ENCODE measurements at regions not wholly inside any gene's neighbourhood (a gene's known extent, or its start where the extent isn't known, plus 50 kb on each side); places are given as distances from the start of the nearest gene placed in this dataset.

- no peak for DNase-seq
- H2AFZ ChIP-seq (ENCODE audit: low read depth), result no peak overlapping the region
These were observed 260.0 kb downstream of the PIK3R1 start for GRCh38 chr5:68475476-68475983.

DNA sequence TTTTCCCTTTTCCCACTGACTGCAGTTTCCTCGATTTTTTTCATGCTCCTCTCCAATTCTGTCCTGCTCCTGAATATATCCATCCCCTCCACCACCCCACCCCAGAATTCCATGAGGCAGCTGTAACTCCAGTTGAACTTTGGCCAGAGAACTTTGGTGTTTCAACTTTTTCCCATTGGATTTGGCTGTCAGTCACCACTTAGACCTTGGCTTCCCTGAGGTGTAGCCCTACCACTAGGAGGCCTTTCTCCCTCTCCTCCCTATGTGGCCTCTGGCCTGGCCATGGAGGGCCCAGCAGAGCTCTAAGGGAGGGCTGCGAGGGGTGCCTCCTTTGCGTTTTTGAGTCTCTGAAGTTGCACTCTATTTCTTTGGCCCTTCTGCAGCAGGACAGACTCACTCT, 261.3 kb downstream of the PIK3R1 start:
- POLR2A ChIA-PET, result no interaction called here
- CTCF ChIA-PET, result interaction anchor here (2.0 kb wide), 1 partner anchor 16 kb away, joined by 4 read pairs; no protein-coding TSS in a partner anchor
- WGBS (ENCODE audit: low lambda C conversion rate), result 19% methylated on average over 1 of the region's 3 CpGs

More at GRCh38 chr5:68475476-68475983, 260.0 kb downstream of the PIK3R1 start:
- ChIA-PET POLR2A (no interaction called here), CTCF (interaction anchor here (2.0 kb wide), 1 partner anchor 15 kb away, joined by 4 read pairs; no protein-coding TSS in a partner anchor)
- Histone ChIP-seq H3K36me3 (replicated peaks in 1 of 2; ENCODE audit: control insufficient read depth in 1 of 2, insufficient read depth in 2 of 2, low read length in 1 of 2) (no peaks in the 10 kb centered on the region), H3K27ac (ENCODE audit: low read depth in 2 of 2, low read length in 1 of 2) (no peak overlapping the region), H3K4me3 (ENCODE audit: low read depth in 2 of 2, low read length in 1 of 2) (no peak overlapping the region), H3K9me3 (no peaks in the 10 kb centered on the region), H3K9ac (no peak overlapping the region), H3K27me3 (ENCODE audit: insufficient read depth) (no peaks in the 10 kb centered on the region), H3K4me1 (ENCODE audit: control insufficient read depth in 1 of 2, insufficient read depth in 2 of 2, low read depth in 1 of 2, low read length in 1 of 2) (no peaks in the 10 kb centered on the region), H3K4me2 (no peak overlapping the region), H3K9me2 (no peaks in the 10 kb centered on the region), H3F3A (replicated peaks; ENCODE audit: insufficient read depth) (no peaks in the 10 kb centered on the region), H3K79me2 (ENCODE audit: insufficient read depth) (no peaks in the 10 kb centered on the region), H4K20me1 (ENCODE audit: insufficient read depth) (no peaks in the 10 kb centered on the region)
- WGBS (ENCODE audit: low lambda C conversion rate), result 59% methylated on average over 7 of the region's 7 CpGs
- TF ChIP-seq MEF2A (IDR thresholded peaks at IDR 0.05; ENCODE audit: borderline replicate concordance, low read depth) (no peak), NRF1 (IDR thresholded peaks at IDR 0.05; ENCODE audit: low read depth, low read length) (no peak), MAX (IDR thresholded peaks at IDR 0.05; ENCODE audit: low read depth) (no peak), RCOR1 (IDR thresholded peaks at IDR 0.05; ENCODE audit: low read length) (no peak), FOXM1 (IDR thresholded peaks at IDR 0.05; ENCODE audit: low read depth) (no peak), RAD21 (IDR thresholded peaks at IDR 0.05; ENCODE audit: low read length) (no peak)
- TF ChIP-seq, protein P1, sequence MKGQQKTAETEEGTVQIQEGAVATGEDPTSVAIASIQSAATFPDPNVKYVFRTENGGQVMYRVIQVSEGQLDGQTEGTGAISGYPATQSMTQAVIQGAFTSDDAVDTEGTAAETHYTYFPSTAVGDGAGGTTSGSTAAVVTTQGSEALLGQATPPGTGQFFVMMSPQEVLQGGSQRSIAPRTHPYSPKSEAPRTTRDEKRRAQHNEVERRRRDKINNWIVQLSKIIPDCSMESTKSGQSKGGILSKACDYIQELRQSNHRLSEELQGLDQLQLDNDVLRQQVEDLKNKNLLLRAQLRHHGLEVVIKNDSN (IDR thresholded peaks at IDR 0.05; ENCODE audit: borderline replicate concordance, low read depth), result no peak
- TF ChIP-seq, protein P2, sequence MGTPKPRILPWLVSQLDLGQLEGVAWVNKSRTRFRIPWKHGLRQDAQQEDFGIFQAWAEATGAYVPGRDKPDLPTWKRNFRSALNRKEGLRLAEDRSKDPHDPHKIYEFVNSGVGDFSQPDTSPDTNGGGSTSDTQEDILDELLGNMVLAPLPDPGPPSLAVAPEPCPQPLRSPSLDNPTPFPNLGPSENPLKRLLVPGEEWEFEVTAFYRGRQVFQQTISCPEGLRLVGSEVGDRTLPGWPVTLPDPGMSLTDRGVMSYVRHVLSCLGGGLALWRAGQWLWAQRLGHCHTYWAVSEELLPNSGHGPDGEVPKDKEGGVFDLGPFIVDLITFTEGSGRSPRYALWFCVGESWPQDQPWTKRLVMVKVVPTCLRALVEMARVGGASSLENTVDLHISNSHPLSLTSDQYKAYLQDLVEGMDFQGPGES (IDR thresholded peaks at IDR 0.05; ENCODE audit: low read depth, low read length), result no peak
- TF ChIP-seq, protein P3, sequence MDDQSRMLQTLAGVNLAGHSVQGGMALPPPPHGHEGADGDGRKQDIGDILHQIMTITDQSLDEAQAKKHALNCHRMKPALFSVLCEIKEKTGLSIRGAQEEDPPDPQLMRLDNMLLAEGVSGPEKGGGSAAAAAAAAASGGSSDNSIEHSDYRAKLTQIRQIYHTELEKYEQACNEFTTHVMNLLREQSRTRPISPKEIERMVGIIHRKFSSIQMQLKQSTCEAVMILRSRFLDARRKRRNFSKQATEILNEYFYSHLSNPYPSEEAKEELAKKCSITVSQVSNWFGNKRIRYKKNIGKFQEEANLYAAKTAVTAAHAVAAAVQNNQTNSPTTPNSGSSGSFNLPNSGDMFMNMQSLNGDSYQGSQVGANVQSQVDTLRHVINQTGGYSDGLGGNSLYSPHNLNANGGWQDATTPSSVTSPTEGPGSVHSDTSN (IDR thresholded peaks at IDR 0.05), result no peak

More for the DNA sequence above, 261.3 kb downstream of the PIK3R1 start:
- no peak overlapping the region for H3K9ac ChIP-seq
- no peaks in the 10 kb centered on the region for H3K36me3 ChIP-seq (replicated peaks in 1 of 2; ENCODE audit: control insufficient read depth in 1 of 2, insufficient read depth in 2 of 2, low read length in 1 of 2)
- no peak overlapping the region for H3K4me3 ChIP-seq (ENCODE audit: low read depth in 2 of 2, low read length in 1 of 2)
- DNase-seq, result no peak
- peaks cover 0 to 2% of the 10 kb centered on the region in 2 experiments; a peak in 1 of 4 replicates for H3K4me1 ChIP-seq (ENCODE audit: control insufficient read depth in 1 of 2, insufficient read depth in 2 of 2, low read depth in 1 of 2, low read length in 1 of 2)
- no peak overlapping the region for H3K4me2 ChIP-seq
- H3K79me2 ChIP-seq (ENCODE audit: insufficient read depth), result no peaks in the 10 kb centered on the region
- TF ChIP-seq MAX (IDR thresholded peaks at IDR 0.05; ENCODE audit: low read depth) (no peak), CTCF (IDR thresholded peaks at IDR 0.05) (peak; percentile 12; the same call in 1 of the 2 replicates)
- H3K27me3 ChIP-seq (ENCODE audit: insufficient read depth), result no peaks in the 10 kb centered on the region
- H3K27ac ChIP-seq (ENCODE audit: low read depth in 2 of 2, low read length in 1 of 2), result no peak overlapping the region
- H3K9me3 ChIP-seq, result no peaks in the 10 kb centered on the region
- no peaks in the 10 kb centered on the region for H4K20me1 ChIP-seq (ENCODE audit: insufficient read depth)
- no peaks in the 10 kb centered on the region for H3K9me2 ChIP-seq
- H2AFZ ChIP-seq (ENCODE audit: low read depth), result no peak overlapping the region
- no peaks in the 10 kb centered on the region for H3F3A ChIP-seq (replicated peaks; ENCODE audit: insufficient read depth)
